ENCODE measurements at regions not wholly inside any gene's neighbourhood (a gene's known extent, or its start where the extent isn't known, plus 50 kb on each side); places are given as distances from the start of the nearest gene placed in this dataset.

DNA sequence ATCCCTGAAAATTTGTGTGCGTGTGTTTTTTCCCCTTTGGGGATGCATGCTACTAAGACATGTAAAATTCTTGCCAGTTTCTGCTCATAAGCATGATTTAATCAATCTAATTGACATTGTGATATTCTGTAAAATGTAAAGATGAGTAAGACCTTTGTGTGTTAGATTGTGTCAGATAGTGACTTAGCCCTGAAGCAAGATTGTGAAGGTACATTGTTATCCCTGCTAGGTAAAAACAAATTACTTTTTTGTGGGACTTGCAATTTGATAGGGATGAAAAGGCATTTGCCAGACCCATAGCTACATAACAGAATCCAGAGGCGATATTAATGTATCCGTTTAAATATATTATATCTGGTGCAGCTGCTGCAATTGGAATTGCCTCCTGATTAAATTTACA, 338.0 kb downstream of the RWDD3 start:
- Histone ChIP-seq H3K36me3 (ENCODE audit: control insufficient read depth, insufficient read depth, low read length) (no peaks in the 10 kb centered on the region), H3K4me1 (ENCODE audit: control insufficient read depth, insufficient read depth, low read length) (no peaks in the 10 kb centered on the region), H3K9me3 (ENCODE audit: control insufficient read depth, low read length) (no peaks in the 10 kb centered on the region), H3K4me3 (ENCODE audit: insufficient read depth, low read depth, low read length) (no peak overlapping the region), H3K27me3 (ENCODE audit: control insufficient read depth, insufficient read depth, low read length, poor library complexity, severe bottlenecking) (no peaks in the 10 kb centered on the region), H3K27ac (ENCODE audit: insufficient read depth, low read depth, low read length, poor library complexity, severe bottlenecking) (no peak overlapping the region)
- WGBS, 2 experiments: 92 to 100% methylated on average over 1 to 3 of the region's 3 CpGs

DNA sequence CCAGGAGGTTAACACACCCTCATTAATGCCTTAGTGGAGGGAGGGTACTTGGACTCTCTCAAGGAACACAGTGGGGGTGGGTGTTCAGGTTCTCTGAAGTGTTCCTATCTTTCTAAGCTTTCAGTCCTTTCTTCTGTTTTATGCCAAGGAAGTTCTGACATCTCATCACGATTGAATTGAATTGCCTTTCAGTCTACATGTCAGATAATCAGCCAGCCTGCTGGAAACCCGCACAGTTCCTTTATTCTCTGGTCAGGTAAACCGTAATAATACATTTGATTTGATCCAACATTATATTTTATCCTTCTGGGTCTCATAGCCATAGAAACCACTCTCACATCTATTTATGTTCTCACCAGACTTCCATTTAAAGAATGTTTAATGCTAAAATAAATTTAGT, 339.0 kb downstream of the RWDD3 start:
- H3K36me3 ChIP-seq (ENCODE audit: control insufficient read depth, insufficient read depth, low read length): no peaks in the 10 kb centered on the region
- H3K4me3 ChIP-seq (ENCODE audit: insufficient read depth, low read depth, low read length): no peak overlapping the region
- H3K27ac ChIP-seq (ENCODE audit: insufficient read depth, low read depth, low read length, poor library complexity, severe bottlenecking): no peak overlapping the region
- no peaks in the 10 kb centered on the region for H3K27me3 ChIP-seq (ENCODE audit: control insufficient read depth, insufficient read depth, low read length, poor library complexity, severe bottlenecking)
- 90 to 95% methylated on average over 3 of the region's 3 CpGs for WGBS, 2 experiments
- no peaks in the 10 kb centered on the region for H3K4me1 ChIP-seq (ENCODE audit: control insufficient read depth, insufficient read depth, low read length)
- no peaks in the 10 kb centered on the region for H3K9me3 ChIP-seq (ENCODE audit: control insufficient read depth, low read length)

DNA sequence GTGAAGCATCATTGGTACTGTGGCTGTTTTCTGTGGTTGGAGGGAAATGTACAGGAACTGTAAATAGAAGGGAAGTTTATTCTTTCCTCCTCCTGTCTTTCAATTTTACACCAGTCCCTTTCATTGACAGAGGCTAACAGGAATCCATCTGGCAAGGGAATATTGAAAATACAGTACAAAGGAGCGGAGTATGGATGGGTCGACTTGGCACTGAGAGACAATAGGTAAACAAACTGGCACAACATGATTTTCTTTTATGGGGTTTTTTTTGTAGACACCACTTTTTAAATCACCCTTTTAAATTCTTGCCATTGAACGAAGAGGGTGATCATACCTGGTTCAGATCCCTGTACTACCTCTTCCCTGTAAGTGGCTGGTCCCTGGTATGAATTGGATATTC, 341.3 kb downstream of the RWDD3 start:
- no peak overlapping the region for H3K27ac ChIP-seq (ENCODE audit: insufficient read depth, low read depth, low read length, poor library complexity, severe bottlenecking)
- WGBS, 2 experiments: 90 to 94% methylated on average over 2 to 3 of the region's 3 CpGs
- H3K36me3 ChIP-seq (ENCODE audit: control insufficient read depth, insufficient read depth, low read length): no peaks in the 10 kb centered on the region
- no peaks in the 10 kb centered on the region for H3K4me1 ChIP-seq (ENCODE audit: control insufficient read depth, insufficient read depth, low read length)
- no peaks in the 10 kb centered on the region for H3K9me3 ChIP-seq (ENCODE audit: control insufficient read depth, low read length)
- H3K4me3 ChIP-seq (ENCODE audit: insufficient read depth, low read depth, low read length): no peak overlapping the region
- no peaks in the 10 kb centered on the region for H3K27me3 ChIP-seq (ENCODE audit: control insufficient read depth, insufficient read depth, low read length, poor library complexity, severe bottlenecking)

DNA sequence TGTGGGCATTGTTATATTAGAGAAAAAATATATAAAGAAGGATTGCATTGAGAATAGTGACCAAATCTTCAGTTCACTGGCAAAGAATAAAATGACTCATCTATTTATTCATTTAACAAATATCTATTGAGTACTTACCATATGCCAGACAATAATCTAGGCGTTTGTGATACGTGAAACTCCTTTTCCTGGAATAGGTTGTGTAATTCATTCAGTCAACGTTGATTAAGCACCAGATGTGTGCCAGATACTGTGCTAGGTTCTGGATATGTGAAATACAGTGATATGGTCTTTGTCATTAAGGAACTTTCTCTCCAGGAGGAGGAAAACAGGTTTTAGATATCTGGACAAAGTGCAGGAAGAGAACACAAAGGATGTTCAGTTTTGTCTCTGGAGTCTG, 344.5 kb downstream of the RWDD3 start:
- H3K4me3 ChIP-seq (ENCODE audit: insufficient read depth, low read depth, low read length): no peak overlapping the region
- no peaks in the 10 kb centered on the region for H3K27me3 ChIP-seq (ENCODE audit: control insufficient read depth, insufficient read depth, low read length, poor library complexity, severe bottlenecking)
- 96 to 97% methylated on average over 3 of the region's 3 CpGs for WGBS, 2 experiments
- H3K36me3 ChIP-seq (ENCODE audit: control insufficient read depth, insufficient read depth, low read length): no peaks in the 10 kb centered on the region
- no peaks in the 10 kb centered on the region for H3K9me3 ChIP-seq (ENCODE audit: control insufficient read depth, low read length)
- peaks cover 17% of the 10 kb centered on the region for H3K4me1 ChIP-seq (ENCODE audit: control insufficient read depth, insufficient read depth, low read length)
- no peak overlapping the region for H3K27ac ChIP-seq (ENCODE audit: insufficient read depth, low read depth, low read length, poor library complexity, severe bottlenecking)

DNA sequence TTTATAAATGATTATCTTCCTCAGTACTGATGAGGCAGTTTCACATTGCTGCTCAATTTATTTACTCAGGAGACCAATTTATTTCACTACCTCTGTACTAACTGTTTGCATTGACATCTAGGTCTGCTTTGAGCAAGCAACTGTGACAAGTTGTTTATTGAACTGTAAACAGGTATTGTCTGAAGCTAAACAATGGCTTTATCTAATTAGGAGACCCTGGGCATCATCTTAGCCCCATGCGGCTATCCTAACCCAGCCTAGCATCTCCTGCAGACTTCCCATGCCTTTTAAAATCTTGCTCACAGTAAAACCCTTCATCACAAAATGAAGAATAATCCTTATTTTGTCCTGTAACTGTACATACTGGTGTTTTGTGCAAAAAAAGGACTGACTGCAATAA, 348.2 kb downstream of the RWDD3 start:
- WGBS, 2 experiments: 0 to 13% methylated on average over 1 of the region's 1 CpG
- Histone ChIP-seq H3K4me3 (ENCODE audit: insufficient read depth, low read depth, low read length) (no peak overlapping the region), H3K27ac (ENCODE audit: insufficient read depth, low read depth, low read length, poor library complexity, severe bottlenecking) (no peak overlapping the region), H3K27me3 (ENCODE audit: control insufficient read depth, insufficient read depth, low read length, poor library complexity, severe bottlenecking) (no peaks in the 10 kb centered on the region), H3K4me1 (ENCODE audit: control insufficient read depth, insufficient read depth, low read length) (peaks cover 30% of the 10 kb centered on the region), H3K36me3 (ENCODE audit: control insufficient read depth, insufficient read depth, low read length) (no peaks in the 10 kb centered on the region), H3K9me3 (ENCODE audit: control insufficient read depth, low read length) (no peaks in the 10 kb centered on the region)

DNA sequence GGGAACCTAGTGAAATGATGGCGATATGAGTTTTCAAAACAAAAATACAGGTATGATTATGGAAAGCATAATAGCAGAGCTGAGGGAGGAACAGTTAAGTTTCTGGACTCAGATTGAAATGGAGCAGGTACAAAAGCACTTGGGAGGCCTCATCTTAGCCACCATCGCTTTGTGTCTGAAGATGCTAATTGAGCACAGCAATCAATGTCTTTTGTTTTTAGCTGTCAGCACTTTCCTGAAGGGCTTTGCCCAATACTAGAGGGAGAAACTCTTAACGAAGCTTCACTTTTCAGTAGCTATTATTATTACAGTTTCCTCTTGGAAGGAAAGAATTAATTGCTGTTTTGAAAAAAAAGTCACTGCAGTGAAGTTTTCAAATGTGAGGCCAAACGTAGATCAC, 348.7 kb downstream of the RWDD3 start:
- H3K27ac ChIP-seq (ENCODE audit: insufficient read depth, low read depth, low read length, poor library complexity, severe bottlenecking): peak overlapping the region; percentile 13
- WGBS, 2 experiments: 20 to 27% methylated on average over 3 to 4 of the region's 4 CpGs
- no peaks in the 10 kb centered on the region for H3K27me3 ChIP-seq (ENCODE audit: control insufficient read depth, insufficient read depth, low read length, poor library complexity, severe bottlenecking)
- no peak overlapping the region for H3K4me3 ChIP-seq (ENCODE audit: insufficient read depth, low read depth, low read length)
- H3K9me3 ChIP-seq (ENCODE audit: control insufficient read depth, low read length): no peaks in the 10 kb centered on the region
- H3K4me1 ChIP-seq (ENCODE audit: control insufficient read depth, insufficient read depth, low read length): peaks cover 30% of the 10 kb centered on the region
- no peaks in the 10 kb centered on the region for H3K36me3 ChIP-seq (ENCODE audit: control insufficient read depth, insufficient read depth, low read length)

DNA sequence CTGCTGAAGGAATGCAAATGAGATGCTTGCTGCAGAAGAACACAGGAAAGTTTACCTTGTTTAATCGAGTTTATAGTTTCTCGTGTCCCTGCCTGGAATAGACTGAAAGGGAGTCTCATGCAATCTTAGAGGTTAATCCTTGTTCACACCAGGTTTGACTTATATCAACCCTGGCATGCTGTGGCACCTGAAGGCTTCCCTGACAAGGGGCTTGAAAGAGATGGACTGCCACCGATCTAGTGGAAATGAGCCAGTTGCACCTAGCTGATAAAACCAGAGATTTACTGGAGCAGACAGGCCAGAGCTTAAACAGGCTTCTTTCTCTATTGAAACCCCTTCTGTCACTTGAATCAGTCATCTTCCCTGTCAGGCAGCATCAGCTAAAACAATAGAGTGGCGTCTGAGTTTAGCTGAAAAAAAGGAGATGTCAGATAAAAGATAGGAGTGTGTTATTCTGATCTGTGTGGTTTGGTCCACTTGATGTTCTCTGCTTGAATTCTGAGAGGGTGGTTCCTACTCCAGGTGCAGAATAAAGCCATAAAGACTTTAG, 349.7 kb downstream of the RWDD3 start:
- no peaks in the 10 kb centered on the region for H3K36me3 ChIP-seq (ENCODE audit: control insufficient read depth, insufficient read depth, low read length)
- WGBS, 2 experiments: 50 to 58% methylated on average over 4 of the region's 4 CpGs

DNA sequence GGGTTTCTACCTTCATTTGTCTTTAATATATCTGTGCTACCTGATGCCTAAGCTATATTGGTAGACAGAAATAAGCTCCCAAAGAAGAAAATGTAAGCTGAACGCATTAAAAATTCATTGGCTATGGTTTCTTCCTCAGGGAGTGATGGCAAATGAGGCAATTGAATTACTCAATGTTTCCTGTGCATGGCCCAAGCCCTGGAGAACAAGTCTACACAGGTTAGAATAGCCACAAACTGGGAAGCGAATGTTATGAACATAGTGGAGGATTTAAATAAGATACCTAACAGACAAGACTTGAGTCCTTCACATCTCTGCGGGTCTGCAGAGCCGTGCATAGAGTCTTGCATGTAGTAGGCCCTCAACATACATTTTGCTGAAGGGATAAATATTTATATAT, 350.3 kb downstream of the RWDD3 start:
- no peak overlapping the region for H3K27ac ChIP-seq (ENCODE audit: insufficient read depth, low read depth, low read length, poor library complexity, severe bottlenecking)
- no peaks in the 10 kb centered on the region for H3K36me3 ChIP-seq (ENCODE audit: control insufficient read depth, insufficient read depth, low read length)
- WGBS, 2 experiments: 97 to 98% methylated on average over 3 to 4 of the region's 4 CpGs
- no peaks in the 10 kb centered on the region for H3K27me3 ChIP-seq (ENCODE audit: control insufficient read depth, insufficient read depth, low read length, poor library complexity, severe bottlenecking)
- no peak overlapping the region for H3K4me3 ChIP-seq (ENCODE audit: insufficient read depth, low read depth, low read length)
- H3K9me3 ChIP-seq (ENCODE audit: control insufficient read depth, low read length): no peaks in the 10 kb centered on the region
- peaks cover 30% of the 10 kb centered on the region for H3K4me1 ChIP-seq (ENCODE audit: control insufficient read depth, insufficient read depth, low read length)

More for the DNA sequence above, 349.7 kb downstream of the RWDD3 start:
- peaks cover 30% of the 10 kb centered on the region for H3K4me1 ChIP-seq (ENCODE audit: control insufficient read depth, insufficient read depth, low read length)
- H3K4me3 ChIP-seq (ENCODE audit: insufficient read depth, low read depth, low read length): no peak overlapping the region
- no peaks in the 10 kb centered on the region for H3K9me3 ChIP-seq (ENCODE audit: control insufficient read depth, low read length)
- H3K27me3 ChIP-seq (ENCODE audit: control insufficient read depth, insufficient read depth, low read length, poor library complexity, severe bottlenecking): no peaks in the 10 kb centered on the region
- H3K27ac ChIP-seq (ENCODE audit: insufficient read depth, low read depth, low read length, poor library complexity, severe bottlenecking): no peak overlapping the region

DNA sequence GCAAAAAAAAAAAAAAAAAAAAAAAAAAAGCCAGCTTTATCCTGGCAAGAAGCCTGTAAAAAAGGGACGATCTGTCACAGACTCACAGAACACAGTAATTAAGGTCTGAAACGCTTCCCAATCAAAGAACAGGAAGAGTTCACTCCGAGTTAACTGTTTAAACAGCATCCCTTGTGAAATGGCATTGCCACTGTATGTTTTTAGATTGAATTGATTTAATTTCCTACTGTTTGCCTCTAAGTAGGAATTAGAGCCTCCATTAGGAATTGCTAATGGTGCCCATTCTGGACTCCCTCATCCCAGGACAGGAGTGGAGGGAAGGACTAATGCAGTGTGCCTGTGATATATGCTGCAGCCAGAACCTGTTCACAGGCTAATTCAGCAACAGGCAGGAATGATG, 370.8 kb downstream of the RWDD3 start:
- H3K27me3 ChIP-seq (ENCODE audit: control insufficient read depth, insufficient read depth, low read length, poor library complexity, severe bottlenecking): no peaks in the 10 kb centered on the region
- no peaks in the 10 kb centered on the region for H3K36me3 ChIP-seq (ENCODE audit: control insufficient read depth, insufficient read depth, low read length)
- H3K4me3 ChIP-seq (ENCODE audit: insufficient read depth, low read depth, low read length): no peak overlapping the region
- WGBS, 2 experiments: 74 to 83% methylated on average over 3 of the region's 3 CpGs
- H3K9me3 ChIP-seq (ENCODE audit: control insufficient read depth, low read length): no peaks in the 10 kb centered on the region
- H3K4me1 ChIP-seq (ENCODE audit: control insufficient read depth, insufficient read depth, low read length): no peaks in the 10 kb centered on the region
- no peak overlapping the region for H3K27ac ChIP-seq (ENCODE audit: insufficient read depth, low read depth, low read length, poor library complexity, severe bottlenecking)

DNA sequence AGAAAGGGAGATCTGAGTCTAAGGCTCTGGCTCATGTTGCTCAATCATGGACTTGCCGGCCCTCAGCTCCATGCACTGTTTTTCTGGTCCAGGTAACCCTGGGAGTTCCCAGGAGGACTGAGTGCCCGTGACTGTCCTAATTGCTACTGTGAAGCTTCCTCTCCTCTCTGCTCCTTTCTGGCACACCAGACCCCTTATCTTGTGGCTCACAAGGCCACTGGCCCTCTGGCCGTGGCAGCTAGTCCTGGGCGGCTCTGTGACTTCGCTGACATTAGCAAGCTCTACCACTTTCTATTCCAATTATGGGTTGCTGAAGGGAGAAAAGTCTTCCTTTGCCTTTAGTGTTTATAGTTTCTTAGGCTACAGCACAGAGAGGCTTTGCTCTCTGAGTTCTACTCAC, 380.2 kb downstream of the RWDD3 start:
- Histone ChIP-seq H3K4me3 (ENCODE audit: insufficient read depth, low read depth, low read length) (no peak overlapping the region), H3K36me3 (ENCODE audit: control insufficient read depth, insufficient read depth, low read length) (no peaks in the 10 kb centered on the region), H3K9me3 (ENCODE audit: control insufficient read depth, low read length) (no peaks in the 10 kb centered on the region), H3K27me3 (ENCODE audit: control insufficient read depth, insufficient read depth, low read length, poor library complexity, severe bottlenecking) (no peaks in the 10 kb centered on the region), H3K4me1 (ENCODE audit: control insufficient read depth, insufficient read depth, low read length) (no peaks in the 10 kb centered on the region), H3K27ac (ENCODE audit: insufficient read depth, low read depth, low read length, poor library complexity, severe bottlenecking) (no peak overlapping the region)
- WGBS, 2 experiments: 94 to 96% methylated on average over 5 of the region's 5 CpGs

DNA sequence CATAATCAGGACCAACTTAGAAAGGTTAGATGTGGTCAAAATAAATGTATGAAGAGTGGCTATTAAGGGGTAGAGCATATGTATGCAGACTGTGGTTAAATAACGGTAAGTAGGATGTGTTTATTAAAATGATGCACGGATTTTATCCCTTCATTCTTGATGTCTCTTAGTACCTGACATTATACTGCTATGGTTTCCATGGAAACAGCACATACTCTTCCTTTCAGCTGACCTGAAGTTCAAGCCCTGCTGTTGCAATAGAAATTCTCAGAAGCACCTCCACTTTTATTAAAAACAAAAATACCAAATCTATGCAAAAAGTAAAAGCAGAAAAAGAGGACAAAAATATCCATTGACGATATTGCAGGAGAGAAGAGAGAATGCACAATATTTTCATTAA, 381.4 kb downstream of the RWDD3 start:
- Histone ChIP-seq H3K4me3 (ENCODE audit: insufficient read depth, low read depth, low read length) (no peak overlapping the region), H3K4me1 (ENCODE audit: control insufficient read depth, insufficient read depth, low read length) (no peaks in the 10 kb centered on the region), H3K27me3 (ENCODE audit: control insufficient read depth, insufficient read depth, low read length, poor library complexity, severe bottlenecking) (no peaks in the 10 kb centered on the region), H3K36me3 (ENCODE audit: control insufficient read depth, insufficient read depth, low read length) (no peaks in the 10 kb centered on the region), H3K27ac (ENCODE audit: insufficient read depth, low read depth, low read length, poor library complexity, severe bottlenecking) (no peak overlapping the region), H3K9me3 (ENCODE audit: control insufficient read depth, low read length) (no peaks in the 10 kb centered on the region)
- 95 to 96% methylated on average over 3 of the region's 3 CpGs for WGBS, 2 experiments

Measured in ectodermal cell (in vitro differentiated cells).